HG02870 (cell line): ENCODE measurements at regions not wholly inside any gene's neighbourhood (a gene's known extent, or its start where the extent isn't known, plus 50 kb on each side); places are given as distances from the start of the nearest gene placed in this dataset.
"Not testable (repeated sequence)": the region's sequence is repeated elsewhere in the genome, so short reads cannot be mapped to it uniquely, and the experiment has no call there.

Experiments
- ATAC-seq: cut with Tn5 transposase; IDR thresholded peaks from one replicate; pipeline ENCODE4 v1.9.1; 2021; ENCODE audit warnings: mild to moderate bottlenecking, moderate library complexity; ENCODE audit not compliant: unreplicated experiment

DNA sequence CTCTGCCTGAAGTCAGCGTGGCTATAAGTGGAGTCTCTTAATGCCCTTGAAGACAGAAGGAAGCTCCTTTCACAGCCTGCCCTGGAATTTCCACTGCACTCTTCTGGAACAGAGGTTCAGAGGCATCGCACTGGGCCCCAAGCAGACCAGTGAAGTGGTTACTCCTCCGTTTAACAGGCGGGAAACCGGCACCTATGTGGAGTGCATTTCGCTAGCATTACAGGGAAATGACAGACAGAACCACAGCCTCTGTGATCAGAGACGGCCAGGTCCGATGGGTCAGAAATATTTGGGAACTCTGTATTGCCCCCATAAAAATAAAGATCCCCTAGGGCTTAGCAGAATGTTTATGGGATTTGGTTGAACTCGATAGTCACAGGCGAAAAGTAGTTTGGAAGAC lies 406.9 kb upstream of the PRKCQ start:
- ATAC-seq = no peak

DNA sequence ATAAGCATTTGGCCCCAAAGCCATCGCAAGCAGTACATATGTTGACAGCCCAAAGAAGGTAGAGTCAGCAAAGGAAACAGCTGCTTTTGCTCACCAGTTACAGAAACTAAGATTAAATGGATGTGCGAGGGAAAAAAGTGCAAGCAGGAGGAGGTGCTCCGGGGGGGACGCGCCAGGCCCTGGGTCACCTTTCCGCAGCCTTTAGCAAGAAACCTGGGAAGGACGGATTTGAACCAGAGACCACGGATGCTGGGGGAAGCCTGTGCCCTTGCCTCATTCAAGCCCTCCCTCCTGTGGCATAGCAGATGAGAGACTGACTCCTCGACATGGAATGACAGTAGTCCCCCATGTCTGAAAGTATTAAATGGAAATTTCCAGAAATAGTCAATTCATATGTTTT lies 405.6 kb upstream of the PRKCQ start:
- ATAC-seq = no peak

DNA sequence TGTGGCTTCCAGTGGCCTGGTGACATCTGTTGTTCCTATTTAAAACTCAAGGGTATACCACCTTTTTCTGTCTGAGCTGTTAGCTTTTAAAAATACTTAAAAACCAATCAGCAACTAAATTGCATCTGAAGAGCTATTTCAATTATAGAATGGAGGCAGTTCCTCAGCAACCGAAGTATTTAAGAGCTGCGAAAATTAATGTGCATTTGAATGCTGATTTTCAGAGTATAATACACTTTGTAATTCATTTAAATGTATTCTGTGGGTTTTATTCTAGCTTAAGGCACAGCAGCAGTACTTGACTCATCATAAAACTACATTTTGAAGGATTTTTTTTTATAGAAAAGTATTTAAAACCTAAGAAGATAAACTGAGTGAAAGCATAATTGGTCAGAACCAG lies 404.9 kb upstream of the PRKCQ start:
- ATAC-seq = no peak

DNA sequence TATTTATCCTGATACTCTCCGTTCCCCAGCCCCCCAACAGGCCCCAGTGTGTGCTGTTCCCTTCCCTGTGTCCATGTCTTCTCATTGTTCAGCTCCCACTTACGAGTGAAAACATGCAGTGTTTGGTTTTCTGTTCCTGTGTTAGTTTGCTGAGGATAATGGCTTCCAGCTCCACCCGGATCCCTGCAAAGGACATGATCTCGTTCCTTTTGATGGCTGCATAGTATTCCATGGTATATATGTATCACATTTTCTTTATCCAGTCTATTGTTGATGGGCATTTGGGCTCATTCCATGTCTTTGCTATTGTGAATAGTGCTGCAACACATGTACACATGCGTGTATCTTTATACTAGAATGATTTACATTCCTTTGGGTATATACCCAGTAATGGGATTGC lies 403.9 kb upstream of the PRKCQ start:
- not testable (repeated sequence) for ATAC-seq

DNA sequence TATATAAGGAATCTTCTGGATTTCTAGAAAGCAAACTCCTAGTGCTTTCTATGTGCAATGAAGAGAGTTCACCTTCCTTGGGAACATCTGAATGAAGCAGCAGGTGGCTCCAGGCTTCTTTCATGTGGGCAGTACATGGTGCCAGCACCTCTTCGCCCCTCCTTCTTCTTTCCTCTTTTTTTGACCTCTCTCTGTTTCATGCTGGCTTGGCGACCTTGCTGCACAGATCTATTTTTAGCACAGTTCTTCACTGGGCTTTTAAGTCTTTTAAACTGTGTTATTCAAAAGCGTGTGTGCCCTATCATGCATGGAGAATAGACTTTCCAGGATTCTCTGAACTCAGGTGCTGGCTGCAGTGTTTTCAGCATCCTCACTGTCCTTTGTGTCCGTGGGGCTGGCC lies 400.3 kb upstream of the PRKCQ start:
- ATAC-seq = no peak

DNA sequence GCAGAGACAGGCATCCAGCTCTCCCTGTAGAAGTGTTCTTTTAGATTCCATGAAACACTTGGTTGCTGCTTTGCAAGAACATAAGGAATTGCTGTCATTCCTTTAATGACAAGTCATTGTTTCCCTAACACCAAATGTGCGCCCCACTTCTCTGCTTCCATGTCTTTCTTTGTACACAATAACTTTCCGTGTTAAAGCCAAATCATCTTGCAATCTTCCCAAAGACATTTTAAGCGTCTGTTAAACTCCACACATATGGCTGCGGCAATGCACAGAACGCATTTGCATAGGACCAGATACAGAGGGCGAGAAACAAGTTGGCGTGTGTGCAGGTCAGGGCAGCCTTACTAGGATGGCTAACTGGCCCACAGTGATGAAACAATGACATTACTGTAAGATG lies 399.3 kb upstream of the PRKCQ start:
- no peak for ATAC-seq

DNA sequence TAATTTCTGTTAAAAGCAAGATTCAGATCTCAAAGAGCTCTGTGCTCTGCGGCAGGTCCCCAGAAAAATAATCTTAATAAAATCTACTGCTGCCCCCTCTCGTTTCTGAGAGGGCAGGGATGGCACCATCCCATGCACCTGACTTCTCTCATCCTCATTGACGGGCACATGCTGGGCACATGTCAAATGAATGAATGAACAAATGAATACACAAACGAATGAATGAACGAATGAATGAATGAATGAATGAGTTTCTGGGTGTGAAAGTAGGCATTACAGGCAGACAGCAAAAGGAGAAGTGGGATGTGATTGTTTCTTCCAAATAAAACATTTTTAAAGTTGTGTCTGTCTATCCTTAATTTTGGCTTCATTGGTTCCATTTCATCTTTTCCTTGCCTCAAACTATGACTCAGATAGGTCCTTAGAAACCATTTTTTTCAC lies 398.1 kb upstream of the PRKCQ start:
- no peak for ATAC-seq

DNA sequence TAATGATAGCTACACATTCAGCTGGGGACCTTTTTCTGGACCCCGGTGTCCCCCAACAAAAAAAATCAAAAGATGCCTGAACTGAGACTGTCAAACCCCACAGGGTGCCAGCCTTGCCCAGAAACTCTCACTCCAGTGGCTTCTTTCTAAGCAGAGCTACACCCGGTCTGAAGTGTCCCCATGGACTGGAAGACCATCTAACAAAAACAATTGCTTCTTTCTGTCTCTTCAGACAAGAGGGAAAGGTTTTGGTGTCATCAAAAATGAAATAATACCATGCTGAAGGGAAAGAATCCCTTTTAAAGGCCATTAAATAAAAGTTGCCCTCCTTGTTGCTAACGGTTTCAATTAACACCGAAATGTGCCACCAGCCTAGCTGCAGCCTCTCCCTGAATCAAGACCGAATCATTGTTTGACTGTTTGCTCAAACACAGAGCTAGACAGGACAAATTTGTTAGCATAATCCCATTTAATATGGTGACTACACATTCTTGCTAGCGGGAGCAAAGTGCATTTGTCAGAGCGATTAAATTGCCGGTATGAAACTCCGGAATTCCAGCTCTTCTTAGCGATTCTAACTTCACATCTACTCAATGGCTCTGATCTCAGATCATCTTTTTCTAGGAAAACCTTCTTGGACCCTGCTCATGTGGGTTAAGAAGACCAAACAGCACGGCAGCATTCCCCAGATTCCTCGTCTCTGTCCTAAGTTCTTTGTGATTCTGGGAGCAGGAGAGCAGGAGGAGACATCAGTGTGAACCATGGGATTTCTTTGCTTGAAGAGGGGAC lies 397.5 kb upstream of the PRKCQ start:
- no peak for ATAC-seq

DNA sequence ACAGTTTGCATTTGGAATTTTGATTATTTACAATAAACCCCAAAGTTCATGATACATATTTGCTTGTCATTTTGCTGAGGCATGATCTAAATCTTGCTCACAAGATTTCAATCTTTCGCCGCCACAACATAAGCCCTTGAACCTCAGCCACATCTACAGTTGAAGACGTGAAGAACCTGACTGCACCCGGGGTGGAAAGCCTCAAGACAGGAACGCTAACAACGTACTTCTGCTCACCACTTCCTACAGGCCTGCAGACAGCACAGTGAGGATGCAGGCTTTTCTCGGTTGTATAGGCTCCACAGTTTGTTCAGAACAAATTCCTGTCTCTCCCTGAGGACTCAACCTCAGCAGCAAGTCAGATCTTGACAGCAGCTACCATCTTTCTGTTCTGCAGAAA lies 393.8 kb upstream of the PRKCQ start:
- no peak for ATAC-seq

DNA sequence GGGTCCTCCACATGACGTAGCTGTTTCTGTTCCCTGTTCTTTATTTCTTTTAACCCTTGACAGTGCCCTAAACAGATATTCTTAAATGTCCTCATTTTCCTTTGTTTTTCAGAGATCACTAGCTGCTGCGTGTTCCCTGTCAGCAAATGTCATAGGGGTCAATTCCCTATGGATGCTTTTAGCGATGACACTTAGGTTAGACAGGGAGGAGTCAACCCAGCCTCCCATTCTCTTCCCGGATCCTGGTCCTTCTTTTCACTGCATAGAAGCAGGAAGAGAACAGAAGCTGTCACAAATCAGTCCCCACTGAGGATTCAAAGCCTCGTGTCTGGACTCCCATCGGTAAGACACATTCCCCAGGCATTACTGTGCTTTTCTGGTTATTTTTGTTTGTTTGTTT lies 392.1 kb upstream of the PRKCQ start:
- ATAC-seq = no peak

DNA sequence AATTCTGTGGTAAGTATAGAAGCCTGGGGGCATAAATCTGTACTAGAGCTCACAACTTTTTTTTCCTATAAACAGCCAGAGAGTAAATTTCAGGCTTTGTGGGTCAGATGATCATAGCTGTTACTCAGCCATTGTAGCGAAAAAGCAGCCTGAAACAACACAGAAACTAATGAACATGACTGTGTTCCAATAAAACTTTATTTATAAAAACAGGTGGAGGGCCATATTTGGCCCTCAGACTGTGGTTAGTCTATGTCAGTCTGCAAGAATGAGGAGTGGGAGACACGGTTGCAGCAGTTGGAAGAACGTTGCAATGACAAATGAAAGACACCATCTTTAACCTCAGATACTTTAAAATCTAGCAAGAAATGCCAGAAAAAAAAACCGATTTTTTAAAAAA lies 389.6 kb upstream of the PRKCQ start:
- ATAC-seq = no peak

DNA sequence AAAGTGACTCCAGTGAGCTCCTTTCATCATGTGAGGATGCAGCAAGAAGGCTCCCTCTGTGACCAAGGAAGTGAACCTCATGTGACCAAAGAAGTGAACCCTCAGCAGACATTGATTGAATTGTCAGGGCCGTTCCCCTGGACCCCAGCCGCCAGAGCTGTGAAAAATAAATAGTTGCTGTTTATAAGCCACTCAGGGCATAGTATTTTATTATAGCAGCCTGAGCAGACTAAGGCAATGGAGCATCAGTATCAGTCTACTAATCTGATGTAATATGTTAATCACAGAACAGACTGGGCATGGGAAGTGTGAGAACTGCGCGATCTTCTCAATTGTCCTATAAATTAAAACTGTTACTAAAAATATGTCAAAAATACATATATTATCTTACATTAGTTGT lies 384.5 kb upstream of the PRKCQ start:
- no peak for ATAC-seq

DNA sequence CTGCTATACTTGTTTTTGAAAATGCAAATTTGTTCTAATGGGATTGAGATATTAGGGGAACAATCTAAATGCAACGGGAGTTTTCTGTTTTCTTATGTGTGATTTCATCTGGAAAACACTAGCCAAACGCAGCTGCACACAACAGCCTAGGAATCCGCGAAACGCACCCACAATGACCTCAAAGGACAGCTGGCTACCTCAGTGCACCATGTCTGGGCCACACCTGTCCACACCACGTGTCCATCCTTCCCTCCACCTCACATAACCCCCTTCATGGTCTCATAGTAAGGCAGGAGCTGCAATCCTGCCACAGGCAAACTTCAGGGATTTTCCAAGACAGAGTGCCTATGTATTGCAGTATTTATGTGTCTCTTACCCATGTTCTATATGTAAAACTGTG lies 382.5 kb upstream of the PRKCQ start:
- ATAC-seq = no peak

DNA sequence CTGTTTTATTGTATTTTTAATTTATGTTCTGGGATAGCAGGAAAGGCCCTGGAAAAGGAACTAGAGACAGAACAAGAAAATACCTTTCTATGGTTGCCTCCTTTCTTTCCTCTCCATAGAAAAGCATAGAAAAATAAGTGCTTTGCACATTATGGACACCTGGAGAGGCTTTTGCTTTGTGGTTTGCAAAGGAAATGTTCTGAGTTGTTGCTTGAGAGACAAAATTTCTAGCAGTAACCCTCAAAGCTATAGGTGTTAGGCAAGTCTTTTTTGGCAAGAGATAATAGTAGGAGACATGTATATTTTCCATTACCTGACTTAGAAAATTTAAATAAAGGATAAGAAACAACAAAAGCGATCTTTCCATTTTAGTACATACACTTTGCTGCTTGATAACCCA lies 378.6 kb upstream of the PRKCQ start:
- ATAC-seq = no peak

DNA sequence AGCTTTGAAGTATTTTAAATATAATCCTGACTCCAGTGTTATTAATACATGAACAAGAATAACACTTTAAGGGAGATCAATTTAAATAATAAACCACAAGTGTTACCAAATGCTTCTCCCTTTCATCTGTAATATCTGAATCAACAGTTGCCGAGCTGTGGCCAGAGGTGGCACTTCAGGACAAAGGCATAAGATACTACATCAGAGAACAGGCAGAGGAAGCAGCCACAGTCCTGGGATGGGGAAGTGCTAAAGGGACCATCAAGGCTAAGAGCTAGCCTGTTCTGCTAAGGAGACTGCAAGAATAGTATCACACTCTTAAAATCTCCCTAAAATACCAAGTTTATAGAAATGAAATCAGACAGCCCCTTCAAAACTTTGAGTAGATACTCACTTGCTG lies 378.2 kb upstream of the PRKCQ start:
- no peak for ATAC-seq

DNA sequence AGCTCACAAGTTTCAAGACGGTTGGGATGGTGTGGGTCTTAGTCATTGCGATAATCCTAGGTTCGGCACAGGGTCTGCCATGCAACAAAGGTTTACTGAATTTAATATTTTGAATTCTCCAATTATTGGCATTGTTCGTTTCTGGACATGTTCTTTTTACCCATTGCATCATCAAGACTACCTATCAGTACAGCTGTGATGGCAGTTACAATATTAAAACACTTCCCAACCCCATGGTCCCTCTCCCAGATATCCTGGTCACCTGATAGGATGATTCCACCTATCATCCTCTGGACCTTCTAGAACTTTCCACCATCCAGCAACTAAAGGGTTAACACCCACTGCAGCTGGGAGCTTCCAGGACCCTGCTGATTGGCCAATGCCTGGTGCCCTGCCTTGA lies 377.8 kb upstream of the PRKCQ start:
- ATAC-seq = no peak

DNA sequence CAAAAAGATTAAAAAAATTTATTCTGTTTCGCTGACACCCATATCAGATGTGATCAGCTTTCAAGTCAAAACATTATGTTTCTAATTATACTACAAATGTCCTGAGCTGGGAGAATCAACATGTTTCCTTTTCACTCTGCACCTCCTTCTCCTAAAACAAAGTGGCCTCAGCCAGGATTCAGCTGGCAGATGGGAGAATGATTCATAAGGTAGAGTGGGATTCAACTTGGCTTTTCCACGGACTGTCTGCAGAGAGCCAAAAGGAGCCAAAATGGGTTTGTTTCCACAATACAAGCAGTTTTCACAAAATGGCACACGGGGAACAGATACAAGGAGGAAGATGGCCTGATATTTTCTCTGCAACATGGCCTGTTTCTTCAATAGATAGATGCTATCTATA lies 376.5 kb upstream of the PRKCQ start:
- ATAC-seq = no peak

DNA sequence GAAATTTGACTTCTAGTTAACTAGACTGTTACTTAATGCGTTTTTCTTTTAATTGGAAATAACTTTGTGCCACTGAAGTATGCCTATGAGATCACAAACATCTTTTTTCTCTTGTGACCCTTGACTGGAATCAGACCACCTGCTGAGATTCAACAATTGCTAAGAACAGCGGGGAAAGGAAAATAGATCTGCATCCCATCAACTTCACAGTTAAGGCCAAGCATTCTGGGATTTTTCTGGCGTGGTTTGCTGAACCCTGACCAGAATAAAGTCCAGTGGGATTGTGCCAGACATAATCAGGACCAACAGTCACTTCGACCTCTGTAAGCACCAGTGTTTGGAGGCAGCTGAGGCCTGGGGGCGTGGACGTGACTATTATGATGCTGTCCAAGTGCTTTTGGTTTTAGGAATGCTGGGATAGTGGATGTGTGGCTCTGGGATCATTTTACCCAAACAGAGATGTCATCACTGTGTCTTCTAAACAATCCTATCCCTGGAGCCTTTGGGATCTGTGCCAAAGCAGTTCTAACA lies 373.3 kb upstream of the PRKCQ start:
- ATAC-seq = no peak

DNA sequence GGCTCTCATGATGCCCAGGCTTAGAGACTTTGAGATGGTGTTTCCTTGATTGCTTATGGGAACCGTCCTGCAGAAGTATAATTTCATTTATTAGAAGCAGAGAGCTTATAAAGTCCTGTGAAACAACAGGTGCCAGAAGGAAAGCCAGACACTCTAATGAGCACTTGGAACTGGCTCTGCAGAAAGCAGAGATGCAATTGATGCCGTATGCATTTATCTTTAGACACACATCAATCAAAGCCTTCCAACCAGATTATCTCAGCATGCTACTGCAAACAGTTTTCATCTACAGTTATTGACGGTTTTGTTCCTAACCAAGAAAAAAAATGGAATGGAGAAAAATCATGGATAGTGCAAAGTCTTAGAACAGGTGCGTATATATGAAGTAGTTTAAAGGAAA lies 371.7 kb upstream of the PRKCQ start:
- no peak for ATAC-seq

DNA sequence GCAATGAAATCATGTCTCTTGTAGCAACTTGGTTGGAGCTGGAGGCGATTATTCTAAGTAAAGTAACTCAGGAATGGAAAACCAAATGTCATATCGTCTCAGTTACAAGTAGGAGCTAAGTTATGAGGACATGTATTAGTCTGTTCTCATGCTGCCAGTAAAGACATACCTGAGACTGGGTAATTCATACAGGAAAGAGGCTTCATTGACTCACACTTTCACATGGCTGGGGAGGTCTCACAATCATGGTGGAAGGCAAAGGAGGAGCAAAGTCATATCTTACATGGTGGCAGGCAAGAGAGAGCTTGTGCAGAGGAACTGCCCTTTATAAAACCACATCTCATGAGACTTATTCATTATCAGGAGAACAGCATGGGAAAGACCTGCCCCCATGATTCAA lies 370.1 kb upstream of the PRKCQ start:
- ATAC-seq = no peak

DNA sequence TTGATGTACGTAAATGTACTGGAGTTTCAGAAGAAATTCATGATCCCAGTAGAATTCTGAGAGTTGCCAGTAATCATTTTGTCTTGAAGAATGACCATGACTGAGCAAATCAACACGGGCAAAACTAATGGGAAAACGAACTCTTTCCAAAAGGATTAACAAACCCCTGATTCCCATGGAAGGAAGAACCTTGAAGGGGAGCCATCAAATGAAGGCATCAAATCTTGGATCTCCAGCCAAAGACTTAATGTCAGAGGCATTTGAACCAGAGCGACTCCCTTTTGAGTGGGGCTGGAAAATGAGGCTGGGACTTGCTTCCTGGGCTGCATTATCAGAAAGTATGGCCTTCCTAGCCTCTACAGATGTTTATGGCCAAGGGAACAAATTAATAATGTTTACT lies 364.4 kb upstream of the PRKCQ start:
- no peak for ATAC-seq

DNA sequence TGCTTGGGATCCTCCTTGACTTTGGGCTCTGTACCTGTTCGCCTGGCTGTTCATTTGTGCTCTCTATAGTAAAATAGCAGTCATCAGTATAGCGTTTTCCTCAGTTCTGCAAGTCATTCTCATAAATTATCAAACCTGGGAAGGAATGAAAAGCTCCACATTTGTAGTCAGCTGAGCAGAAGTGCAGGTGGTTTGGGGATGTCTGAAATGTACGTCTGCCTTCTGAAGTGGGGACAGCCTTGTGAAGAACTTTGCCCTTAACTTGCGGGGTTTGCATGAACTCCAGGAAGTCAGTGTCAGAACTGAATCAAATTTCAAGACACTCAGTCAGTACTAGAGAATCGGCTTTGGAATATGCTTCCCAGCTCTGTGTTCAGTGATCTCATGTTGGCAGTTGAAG lies 358.3 kb upstream of the PRKCQ start:
- no peak for ATAC-seq

DNA sequence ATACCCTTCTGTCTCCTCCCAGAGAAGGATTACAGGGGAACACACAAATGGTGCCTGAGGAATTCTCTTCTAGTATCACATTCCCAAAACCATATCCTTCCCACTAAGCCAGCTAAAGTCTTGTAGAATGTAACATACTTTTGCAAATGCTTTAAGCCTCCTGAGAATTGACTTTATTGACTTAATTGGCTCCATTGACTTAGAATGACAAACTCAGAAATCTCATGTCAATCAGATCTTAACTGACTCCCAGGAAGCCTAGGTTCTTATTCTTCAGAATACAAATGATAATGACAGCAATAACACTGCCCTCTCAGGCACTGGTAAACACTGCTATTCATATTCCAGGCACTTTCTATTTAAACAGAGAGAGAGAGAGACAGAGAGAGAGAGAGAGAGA lies 356.9 kb upstream of the PRKCQ start:
- no peak for ATAC-seq
